Endothelial cell of umbilical vein (primary cell): ENCODE measurements at regions not wholly inside any gene's neighbourhood (a gene's known extent, or its start where the extent isn't known, plus 50 kb on each side); places are given as distances from the start of the nearest gene placed in this dataset.

Experiments used
- BruUV-seq: library from RNA; stranded (reverse); fragments of 400-500 nt; replicated peaks from 2 replicates; lab custom pipeline; 2021; lab: Mats Ljungman, UMichigan
- CTCF ChIA-PET: fragments of 300-600, 350-600 bp; sonication (Branson Sonifier 250); formaldehyde crosslinking; loops from one replicate; lab custom pipeline; 2021; ENCODE audit warnings: antibody characterized with exemption, inconsistent platforms; lab: Charles Lee
- POLR2A ChIA-PET: fragments of 300-600, 350-600 bp; sonication (Branson Sonifier 250); formaldehyde crosslinking; loops from one replicate; lab custom pipeline; 2021; ENCODE audit warnings: antibody characterized with exemption, inconsistent platforms; lab: Charles Lee
- DNase-seq: peaks from one replicate; pipeline ENCODE4 v3.0.0-alpha.2; 2011; ENCODE audit warnings: low read depth, low spot score
- FAIRE-seq: peaks from 2 replicates; lab custom pipeline; 2011; peaks lifted over from hg19 to GRCh38; lab: Jason Lieb, UNC
- H2AFZ ChIP-seq: 2 replicates; pipeline ENCODE4 v1.6.0; 2012; ENCODE audit warnings: low read depth, low read length, control low read depth, inconsistent platforms
- H3K27ac ChIP-seq: 2 replicates; pipeline ENCODE4 v1.5.1; 2011; ENCODE audit warnings: low read depth, mild to moderate bottlenecking, control low read depth, low read length, moderate library complexity; ENCODE audit not compliant: insufficient read depth
- H3K27me3 ChIP-seq, 2 experiments: 2 replicates each; pipeline versions ENCODE4 v1.6.0 to v1.6.1; 2011; ENCODE audit warnings: low read length in 2 of 2, mixed read lengths in 1 of 2; ENCODE audit not compliant: control insufficient read depth in 2 of 2, insufficient read depth in 2 of 2
- H3K36me3 ChIP-seq, 2 experiments: 2 replicates in 1 of 2; 3 replicates in 1 of 2; pipeline ENCODE4 v1.5.1; 2011; ENCODE audit warnings: low read length in 2 of 2, mild to moderate bottlenecking in 1 of 2, moderate library complexity in 1 of 2; ENCODE audit not compliant: control insufficient read depth in 2 of 2, insufficient read depth in 2 of 2; ENCODE audit errors: extremely low read depth in 1 of 2
- H3K4me1 ChIP-seq: 3 replicates; pipeline ENCODE4 v1.5.1; 2011; ENCODE audit warnings: mild to moderate bottlenecking, low read length; ENCODE audit not compliant: control insufficient read depth, insufficient read depth; ENCODE audit errors: extremely low read depth
- H3K4me2 ChIP-seq: 2 replicates; pipeline ENCODE4 v1.6.1; 2011; ENCODE audit warnings: low read length, control low read depth, mixed read lengths; ENCODE audit not compliant: insufficient read depth
- H3K4me3 ChIP-seq, 3 experiments: fragments of 200-600 bp in 1 of 3; sonication (generic), shearing (Covaris generic) in 1 of 3; replicated peaks in 1 of 3; 2 replicates each; pipeline ENCODE4 v1.5.1; 2011 to 2016; ENCODE audit warnings: control low read depth in 3 of 3, low read length in 3 of 3, mild to moderate bottlenecking in 2 of 3, inconsistent platforms in 1 of 3, low read depth in 1 of 3, moderate library complexity in 1 of 3; ENCODE audit not compliant: insufficient read depth in 1 of 3
- H3K79me2 ChIP-seq: 2 replicates; pipeline ENCODE4 v1.6.0; 2012; ENCODE audit warnings: low read length, inconsistent platforms; ENCODE audit not compliant: control insufficient read depth, insufficient read depth
- H3K9ac ChIP-seq: replicated peaks from 2 replicates; pipeline ENCODE3; 2011; ENCODE audit warnings: low read length, control low read depth; ENCODE audit not compliant: insufficient read depth; ENCODE audit errors: extremely low read depth
- H3K9me1 ChIP-seq: replicated peaks from 3 replicates; pipeline ENCODE4 v1.6.0; 2011; ENCODE audit warnings: mild to moderate bottlenecking, low read length; ENCODE audit not compliant: control insufficient read depth, insufficient read depth; ENCODE audit errors: extremely low read depth
- H3K9me3 ChIP-seq: replicated peaks from 2 replicates; pipeline ENCODE4 v1.5.1; 2012; ENCODE audit warnings: low read length, inconsistent platforms; ENCODE audit not compliant: control insufficient read depth, insufficient read depth
- H4K20me1 ChIP-seq: replicated peaks from 2 replicates; pipeline ENCODE3; 2011; ENCODE audit warnings: mild to moderate bottlenecking, low read length; ENCODE audit not compliant: control insufficient read depth, insufficient read depth; ENCODE audit errors: extremely low read depth
- EZH2 ChIP-seq: IDR thresholded peaks from 2 replicates; pipeline ENCODE4 v1.6.1; 2012; ENCODE audit warnings: borderline replicate concordance, low read depth, mild to moderate bottlenecking, moderate library complexity, low read length, inconsistent platforms; ENCODE audit not compliant: severe bottlenecking
- FOS ChIP-seq: IDR thresholded peaks from 2 replicates; pipeline ENCODE4 v1.6.1; 2011; ENCODE audit warnings: mild to moderate bottlenecking, low read length, moderate library complexity, borderline replicate concordance; ENCODE audit not compliant: insufficient read depth
- GATA2 ChIP-seq: IDR thresholded peaks from 2 replicates; pipeline ENCODE4 v1.7.0; 2011; ENCODE audit warnings: low read depth, mild to moderate bottlenecking, moderate library complexity, mixed read lengths, low read length; ENCODE audit not compliant: insufficient read length, insufficient read depth
- JUN ChIP-seq: IDR thresholded peaks from 2 replicates; pipeline ENCODE4 v1.6.1; 2011; ENCODE audit warnings: borderline replicate concordance, low read depth; ENCODE audit not compliant: insufficient read length, insufficient read depth
- MAX ChIP-seq: IDR thresholded peaks from 2 replicates; pipeline ENCODE4 v1.6.1; 2011; ENCODE audit not compliant: insufficient read depth, insufficient read length
- MYC ChIP-seq: IDR thresholded peaks from one replicate; pipeline ENCODE4 v1.6.1; 2011; ENCODE audit warnings: mild to moderate bottlenecking, low read depth, low read length
- POLR2A ChIP-seq: IDR thresholded peaks from 2 replicates; pipeline ENCODE4 v1.6.1; 2012; ENCODE audit warnings: low read depth, mild to moderate bottlenecking, control low read depth, low read length
- POLR2AphosphoS5 ChIP-seq: IDR thresholded peaks from 2 replicates; pipeline ENCODE4 v1.6.1; 2012; ENCODE audit warnings: low read depth, mild to moderate bottlenecking, control low read depth, low read length, moderate library complexity; ENCODE audit not compliant: insufficient read depth
- dilution Hi-C: fragments of 300-500 bp; cut with MboI; formaldehyde crosslinking; loops from one replicate; pipeline ENCODE4 v1.15.0; 2019; ENCODE audit warnings: low sequenced_read_pairs; ENCODE audit not compliant: extremely low pct_ligation_motif_present
- intact Hi-C: fragments of 100-400 bp; cut with micrococcal nuclease; formaldehyde crosslinking; loops from one replicate; pipeline ENCODE4 v1.10.0; 2022
- TF ChIP-seq, protein P1 (sequence below), 2 donors: IDR thresholded peaks; 1 replicate in 1 of 2; 2 replicates in 1 of 2; pipeline ENCODE4 v1.5.1; 2011; ENCODE audit warnings: low read length in 2 of 2, mild to moderate bottlenecking in 2 of 2, moderate library complexity in 2 of 2, control low read depth in 1 of 2, inconsistent platforms in 1 of 2, low read depth in 1 of 2; ENCODE audit not compliant: insufficient read depth in 1 of 2; ENCODE audit errors: extremely low read depth in 1 of 2

- H3K4me2 ChIP-seq, result no peak overlapping the region
- intact Hi-C loops, result no loop called here
- TF ChIP-seq, protein P1, sequence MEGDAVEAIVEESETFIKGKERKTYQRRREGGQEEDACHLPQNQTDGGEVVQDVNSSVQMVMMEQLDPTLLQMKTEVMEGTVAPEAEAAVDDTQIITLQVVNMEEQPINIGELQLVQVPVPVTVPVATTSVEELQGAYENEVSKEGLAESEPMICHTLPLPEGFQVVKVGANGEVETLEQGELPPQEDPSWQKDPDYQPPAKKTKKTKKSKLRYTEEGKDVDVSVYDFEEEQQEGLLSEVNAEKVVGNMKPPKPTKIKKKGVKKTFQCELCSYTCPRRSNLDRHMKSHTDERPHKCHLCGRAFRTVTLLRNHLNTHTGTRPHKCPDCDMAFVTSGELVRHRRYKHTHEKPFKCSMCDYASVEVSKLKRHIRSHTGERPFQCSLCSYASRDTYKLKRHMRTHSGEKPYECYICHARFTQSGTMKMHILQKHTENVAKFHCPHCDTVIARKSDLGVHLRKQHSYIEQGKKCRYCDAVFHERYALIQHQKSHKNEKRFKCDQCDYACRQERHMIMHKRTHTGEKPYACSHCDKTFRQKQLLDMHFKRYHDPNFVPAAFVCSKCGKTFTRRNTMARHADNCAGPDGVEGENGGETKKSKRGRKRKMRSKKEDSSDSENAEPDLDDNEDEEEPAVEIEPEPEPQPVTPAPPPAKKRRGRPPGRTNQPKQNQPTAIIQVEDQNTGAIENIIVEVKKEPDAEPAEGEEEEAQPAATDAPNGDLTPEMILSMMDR (IDR thresholded peaks at IDR 0.05; ENCODE audit: extremely low read depth in 1 of 2, insufficient read depth in 1 of 2, low read depth in 1 of 2, low read length in 2 of 2), result no peak
- TF ChIP-seq EZH2 (no peak), GATA2 (no peak), MYC (no peak), MAX (no peak), JUN (no peak), POLR2AphosphoS5 (no peak), FOS (no peak), POLR2A (no peak)
- CTCF ChIA-PET, result no interaction called here
- no peak overlapping the region for H3K27ac ChIP-seq
- dilution Hi-C loops, result no loop called here
- H3K9ac ChIP-seq, result no peak overlapping the region
- H2AFZ ChIP-seq, result no peak overlapping the region
- H3K4me1 ChIP-seq, result no peaks in the 10 kb centered on the region
- no peak overlapping the region for H3K4me3 ChIP-seq
- no peaks in the 10 kb centered on the region for H3K9me1 ChIP-seq
- BruUV-seq, result no TSS peak
- H3K27me3 ChIP-seq, result no peaks in the 10 kb centered on the region
- no peak for FAIRE-seq
- H3K79me2 ChIP-seq, result no peaks in the 10 kb centered on the region
- no peak for DNase-seq
- POLR2A ChIA-PET, result no interaction called here
- no peaks in the 10 kb centered on the region for H3K36me3 ChIP-seq
- no peaks in the 10 kb centered on the region for H4K20me1 ChIP-seq
- H3K9me3 ChIP-seq, result no peaks in the 10 kb centered on the region
Observed at GRCh38 chr2:59312967-59313940, 1072.1 kb upstream of the FANCL start.
